RWPE2 (cell line): ENCODE measurements at regions not wholly inside any gene's neighbourhood (a gene's known extent, or its start where the extent isn't known, plus 50 kb on each side); places are given as distances from the start of the nearest gene placed in this dataset.

Experiments used
- ATAC-seq: fragments of 200-7000 bp; cut with Tn5 transposase; 3 replicates; pipeline ENCODE4 v1.9.1; 2021; ENCODE audit warnings: low read depth
- DNase-seq: peaks from one replicate; pipeline ENCODE4 v3.0.0-alpha.2; 2020; ENCODE audit warnings: low spot score
- H3K27ac ChIP-seq: fragments of 450-650 bp; 2 replicates; pipeline ENCODE4 v1.5.1; 2017; ENCODE audit warnings: mild to moderate bottlenecking; ENCODE audit not compliant: poor library complexity, severe bottlenecking
- H3K27me3 ChIP-seq: fragments of 250-450 bp; sonication (Bioruptor Pico); 2 replicates; pipeline ENCODE4 v1.5.1; 2021; ENCODE audit warnings: mild to moderate bottlenecking, moderate library complexity; ENCODE audit not compliant: insufficient read depth, poor library complexity, severe bottlenecking
- H3K36me3 ChIP-seq: fragments of 250-450 bp; sonication (Bioruptor Pico); 2 replicates; pipeline ENCODE4 v1.5.1; 2020; ENCODE audit warnings: low read depth, mild to moderate bottlenecking, moderate library complexity
- H3K4me1 ChIP-seq: fragments of 250-450 bp; sonication (Bioruptor Pico); 2 replicates; pipeline ENCODE4 v1.5.1; 2021; ENCODE audit warnings: mild to moderate bottlenecking, moderate library complexity; ENCODE audit not compliant: insufficient read depth, poor library complexity, severe bottlenecking
- H3K4me3 ChIP-seq: fragments of 250-450 bp; sonication (Bioruptor Pico); 2 replicates; pipeline ENCODE4 v1.5.1; 2021; ENCODE audit warnings: mild to moderate bottlenecking, moderate library complexity; ENCODE audit not compliant: severe bottlenecking
- H3K9me3 ChIP-seq: fragments of 250-450 bp; sonication (Bioruptor Pico); 2 replicates; pipeline ENCODE4 v1.5.1; 2021; ENCODE audit warnings: mild to moderate bottlenecking, moderate library complexity; ENCODE audit not compliant: severe bottlenecking
- TF ChIP-seq, protein P1 (sequence below): fragments of 450-650 bp; IDR thresholded peaks from one replicate; pipeline ENCODE4 v1.5.1; 2017; ENCODE audit warnings: mild to moderate bottlenecking, moderate library complexity; ENCODE audit not compliant: poor library complexity, severe bottlenecking

DNA sequence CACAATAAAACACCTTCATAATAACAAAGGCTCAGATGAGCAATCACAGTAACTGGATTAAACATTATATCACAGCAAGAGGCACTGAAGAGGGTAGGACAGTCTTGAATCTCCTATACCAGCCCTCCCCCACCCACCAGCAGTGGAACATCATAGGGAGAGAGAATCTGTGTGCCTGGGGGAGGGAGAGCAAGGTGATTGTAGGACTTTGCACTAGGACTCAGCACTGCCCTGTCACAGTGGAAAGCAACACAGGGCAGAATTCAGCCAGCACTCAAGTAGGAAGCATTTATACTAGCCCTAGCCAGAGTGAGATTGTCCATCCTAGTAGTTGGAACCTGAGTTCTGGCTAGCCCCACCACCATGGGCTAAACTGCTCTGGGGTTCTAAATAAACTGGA lies 400.2 kb downstream of the HAO1 start:
- TF ChIP-seq, protein P1, sequence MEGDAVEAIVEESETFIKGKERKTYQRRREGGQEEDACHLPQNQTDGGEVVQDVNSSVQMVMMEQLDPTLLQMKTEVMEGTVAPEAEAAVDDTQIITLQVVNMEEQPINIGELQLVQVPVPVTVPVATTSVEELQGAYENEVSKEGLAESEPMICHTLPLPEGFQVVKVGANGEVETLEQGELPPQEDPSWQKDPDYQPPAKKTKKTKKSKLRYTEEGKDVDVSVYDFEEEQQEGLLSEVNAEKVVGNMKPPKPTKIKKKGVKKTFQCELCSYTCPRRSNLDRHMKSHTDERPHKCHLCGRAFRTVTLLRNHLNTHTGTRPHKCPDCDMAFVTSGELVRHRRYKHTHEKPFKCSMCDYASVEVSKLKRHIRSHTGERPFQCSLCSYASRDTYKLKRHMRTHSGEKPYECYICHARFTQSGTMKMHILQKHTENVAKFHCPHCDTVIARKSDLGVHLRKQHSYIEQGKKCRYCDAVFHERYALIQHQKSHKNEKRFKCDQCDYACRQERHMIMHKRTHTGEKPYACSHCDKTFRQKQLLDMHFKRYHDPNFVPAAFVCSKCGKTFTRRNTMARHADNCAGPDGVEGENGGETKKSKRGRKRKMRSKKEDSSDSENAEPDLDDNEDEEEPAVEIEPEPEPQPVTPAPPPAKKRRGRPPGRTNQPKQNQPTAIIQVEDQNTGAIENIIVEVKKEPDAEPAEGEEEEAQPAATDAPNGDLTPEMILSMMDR: no peak
- H3K27ac ChIP-seq: no peak overlapping the region
- no peak overlapping the region for H3K4me3 ChIP-seq
- ATAC-seq (no peak), DNase-seq (no peak)
- H3K9me3 ChIP-seq: no peaks in the 10 kb centered on the region
- H3K27me3 ChIP-seq: no peaks in the 10 kb centered on the region
- H3K4me1 ChIP-seq: no peaks in the 10 kb centered on the region
- no peaks in the 10 kb centered on the region for H3K36me3 ChIP-seq

DNA sequence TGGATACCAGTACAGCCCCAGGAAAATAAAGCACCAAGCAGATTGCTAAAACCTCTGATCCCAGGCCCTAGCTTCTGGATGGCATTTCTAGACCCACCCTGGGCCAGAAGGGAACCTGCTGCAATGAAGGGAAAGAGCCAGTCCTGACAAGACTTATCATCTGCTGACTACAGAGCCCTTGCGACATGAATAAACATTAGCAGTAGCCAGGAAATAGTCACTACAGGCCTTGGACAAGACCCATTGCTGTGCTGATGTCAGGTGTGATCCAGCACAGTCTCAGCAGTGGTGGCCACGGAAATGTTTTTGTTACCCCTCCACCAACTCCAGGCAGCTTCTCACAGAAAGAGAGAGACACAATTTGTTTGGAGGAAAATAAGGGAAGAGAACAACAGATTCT lies 399.3 kb downstream of the HAO1 start:
- ATAC-seq (peak; percentile 68), DNase-seq (no peak)
- Histone ChIP-seq H3K27me3 (no peaks in the 10 kb centered on the region), H3K4me1 (no peaks in the 10 kb centered on the region), H3K27ac (no peak overlapping the region), H3K4me3 (no peak overlapping the region), H3K9me3 (no peaks in the 10 kb centered on the region), H3K36me3 (no peaks in the 10 kb centered on the region)
- TF ChIP-seq, protein P1: no peak

DNA sequence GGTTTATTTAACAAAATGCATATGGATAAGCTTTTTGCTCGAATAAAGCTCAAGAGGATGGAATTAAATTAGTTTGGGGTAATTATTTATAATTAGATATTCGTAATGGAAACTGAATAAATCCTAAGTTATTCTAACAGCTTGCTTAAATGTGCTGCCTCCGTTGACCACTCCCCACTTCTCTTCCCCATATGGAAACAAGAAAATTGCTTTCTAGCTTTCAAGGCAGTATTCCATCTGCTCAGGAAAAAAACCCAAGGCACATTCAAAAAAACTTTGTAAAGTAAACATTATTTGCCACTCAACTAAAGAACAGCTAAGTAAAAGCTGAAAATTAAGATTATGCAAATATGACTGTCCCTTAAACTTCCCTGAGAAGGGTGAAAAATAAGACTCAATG lies 369.2 kb downstream of the HAO1 start:
- Histone ChIP-seq H3K36me3 (no peaks in the 10 kb centered on the region), H3K4me3 (no peak overlapping the region), H3K27ac (no peak overlapping the region), H3K27me3 (no peaks in the 10 kb centered on the region), H3K4me1 (no peaks in the 10 kb centered on the region), H3K9me3 (no peaks in the 10 kb centered on the region)
- ATAC-seq (no peak), DNase-seq (no peak)
- TF ChIP-seq, protein P1: no peak

DNA sequence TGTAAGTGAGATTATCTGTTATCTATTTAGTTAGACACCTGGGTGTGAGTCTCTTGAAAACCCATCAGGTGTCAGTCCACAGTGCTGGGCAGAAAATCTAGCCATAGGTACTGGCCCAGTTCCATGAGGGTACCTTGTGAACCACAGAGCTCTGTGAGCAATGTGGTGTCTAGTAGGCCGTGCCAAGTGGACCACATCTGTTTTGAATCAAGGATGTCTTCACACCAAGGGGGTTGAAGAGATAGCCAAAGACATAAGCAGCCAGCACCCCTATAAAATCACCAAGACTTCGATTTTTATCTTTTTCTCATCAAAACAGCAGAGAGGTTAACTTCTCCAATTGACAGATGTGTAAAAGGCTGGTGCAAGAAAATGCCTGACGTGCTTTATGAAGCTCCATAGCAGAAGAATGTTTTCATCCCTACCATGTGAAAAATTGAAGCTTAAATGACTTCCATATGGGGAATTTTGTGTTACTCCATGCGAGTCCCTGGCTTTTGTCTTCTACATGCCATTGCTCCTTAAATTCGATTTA lies 368.7 kb downstream of the HAO1 start:
- no peak for ATAC-seq

DNA sequence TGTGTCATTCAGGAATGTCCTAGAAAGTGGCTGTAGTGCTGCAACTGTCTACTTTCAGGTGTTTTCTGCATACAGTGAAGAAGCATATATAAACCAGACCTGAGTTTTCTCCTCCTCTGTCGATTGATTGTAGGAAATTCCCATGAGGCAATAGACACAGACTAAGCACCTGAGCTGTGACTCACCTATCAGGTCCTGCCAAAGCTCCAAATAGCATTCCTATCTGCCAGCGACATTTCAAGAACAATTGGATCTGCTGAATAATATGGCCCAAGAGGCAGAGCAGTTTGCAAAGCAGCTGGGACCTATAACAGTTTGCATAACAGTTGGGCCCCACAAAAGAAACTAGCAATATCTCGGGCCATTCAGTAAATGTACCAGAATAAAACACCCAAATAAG lies 360.4 kb downstream of the HAO1 start:
- no peaks in the 10 kb centered on the region for H3K27me3 ChIP-seq
- H3K9me3 ChIP-seq: no peaks in the 10 kb centered on the region

More for the DNA sequence above, 368.7 kb downstream of the HAO1 start:
- H3K4me1 ChIP-seq: no peaks in the 10 kb centered on the region
- H3K27ac ChIP-seq: no peak overlapping the region
- no peaks in the 10 kb centered on the region for H3K36me3 ChIP-seq
- DNase-seq: no peak
- TF ChIP-seq, protein P1: no peak
- H3K27me3 ChIP-seq: no peaks in the 10 kb centered on the region
- H3K9me3 ChIP-seq: no peaks in the 10 kb centered on the region
- no peak overlapping the region for H3K4me3 ChIP-seq

More for the DNA sequence above, 360.4 kb downstream of the HAO1 start:
- TF ChIP-seq, protein P1: no peak
- H3K36me3 ChIP-seq: no peaks in the 10 kb centered on the region
- H3K27ac ChIP-seq: no peak overlapping the region
- DNase-seq (no peak), ATAC-seq (peak; percentile 52)
- no peak overlapping the region for H3K4me3 ChIP-seq
- H3K4me1 ChIP-seq: no peaks in the 10 kb centered on the region
